ENCODE measurements at regions not wholly inside any gene's neighbourhood (a gene's known extent, or its start where the extent isn't known, plus 50 kb on each side); places are given as distances from the start of the nearest gene placed in this dataset.

- TF ChIP-seq CTCF (conservative IDR thresholded peaks at IDR 0.05) (no peak), ZFX (IDR thresholded peaks at IDR 0.05) (no peak)
Observed at GRCh38 chr18:51890762-51891161, 449.2 kb upstream of the DCC start.

All from C4-2B (cell line).